NCI-H526 treated with DMSO at 0.1 percent for 48 hours (cell line): ENCODE measurements at regions not wholly inside any gene's neighbourhood (a gene's known extent, or its start where the extent isn't known, plus 50 kb on each side); places are given as distances from the start of the nearest gene placed in this dataset.
"Not testable (repeated sequence)": the region's sequence is repeated elsewhere in the genome, so short reads cannot be mapped to it uniquely, and the experiment has no call there.

Experiments
- DNase-seq: peaks from one replicate; lab custom pipeline; 2025; lab: John Stamatoyannopoulos, UW

GRCh38 chr21:38039841-38040240 lies 123.6 kb upstream of the KCNJ6 start:
- DNase-seq: no peak

- DNase-seq: no peak
Observed at GRCh38 chr21:38041493-38041892, 125.2 kb upstream of the KCNJ6 start.

GRCh38 chr21:38042246-38042645 lies 126.0 kb upstream of the KCNJ6 start:
- DNase-seq: no peak

GRCh38 chr21:38048167-38048566 lies 131.9 kb upstream of the KCNJ6 start:
- DNase-seq: no peak

- DNase-seq: no peak
Observed at GRCh38 chr21:38054334-38054733, 138.1 kb upstream of the KCNJ6 start.

- no peak for DNase-seq
Observed at GRCh38 chr21:38056481-38056880, 140.2 kb upstream of the KCNJ6 start.

- no peak for DNase-seq
Observed at GRCh38 chr21:38057626-38058025, 141.4 kb upstream of the KCNJ6 start.

GRCh38 chr21:38060533-38060932 lies 144.3 kb upstream of the KCNJ6 start:
- no peak for DNase-seq

GRCh38 chr21:38067086-38067739 lies 151.0 kb upstream of the KCNJ6 start:
- no peak for DNase-seq

- DNase-seq: no peak
Observed at GRCh38 chr21:38072489-38072888, 156.2 kb upstream of the KCNJ6 start.

GRCh38 chr21:38075833-38076587 lies 159.8 kb upstream of the KCNJ6 start:
- no peak for DNase-seq

- DNase-seq: no peak
Observed at GRCh38 chr21:38077569-38077968, 161.3 kb upstream of the KCNJ6 start.

GRCh38 chr21:38080888-38081287 lies 164.6 kb upstream of the KCNJ6 start:
- no peak for DNase-seq

GRCh38 chr21:38081708-38082107 lies 165.5 kb upstream of the KCNJ6 start:
- no peak for DNase-seq

GRCh38 chr21:38082936-38083485 lies 166.8 kb upstream of the KCNJ6 start:
- DNase-seq: no peak

GRCh38 chr21:38083535-38083934 lies 167.3 kb upstream of the KCNJ6 start:
- DNase-seq: peak; percentile 14

- no peak for DNase-seq
Observed at GRCh38 chr21:38086580-38086979, 170.2 kb upstream of the KCNJ15 start.

GRCh38 chr21:38088916-38089762 lies 167.7 kb upstream of the KCNJ15 start:
- no peak for DNase-seq

- DNase-seq: no peak
Observed at GRCh38 chr21:38089763-38090046, 167.1 kb upstream of the KCNJ15 start.

- DNase-seq: not testable (repeated sequence)
Observed at GRCh38 chr21:38091061-38091460, 165.7 kb upstream of the KCNJ15 start.

- no peak for DNase-seq
Observed at GRCh38 chr21:38092051-38092450, 164.7 kb upstream of the KCNJ15 start.

- no peak for DNase-seq
Observed at GRCh38 chr21:38095220-38095619, 161.6 kb upstream of the KCNJ15 start.

- no peak for DNase-seq
Observed at GRCh38 chr21:38097789-38098188, 159.0 kb upstream of the KCNJ15 start.
